IMR-90 (cell line): ENCODE measurements at regions not wholly inside any gene's neighbourhood (a gene's known extent, or its start where the extent isn't known, plus 50 kb on each side); places are given as distances from the start of the nearest gene placed in this dataset.

Source experiments
- ATAC-seq: fragments of 200-7000 bp; cut with Tn5 transposase; 2 replicates; pipeline ENCODE4 v1.9.1; 2020; ENCODE audit warnings: low read depth, mild to moderate bottlenecking, moderate library complexity
- BruUV-seq: library from RNA; stranded (reverse); fragments of 400-500 nt; replicated peaks from 2 replicates; lab custom pipeline; 2021; lab: Mats Ljungman, UMichigan
- CTCF ChIA-PET: fragments of 300-600 bp; formaldehyde crosslinking; extraction: SDS; loops from one replicate; lab custom pipeline; 2021; ENCODE audit warnings: antibody characterized with exemption; lab: Yijun Ruan, JAX
- POLR2A ChIA-PET: fragments of 300-600 bp; sonication (Branson Sonifier 250); formaldehyde crosslinking; loops from one replicate; lab custom pipeline; 2022; ENCODE audit warnings: antibody characterized with exemption; ENCODE audit not compliant: unreplicated experiment; lab: Charles Lee
- DNase-seq: peaks from one replicate; pipeline ENCODE4 v3.0.0; 2013
- H2AFZ ChIP-seq: replicated peaks from 2 replicates; pipeline ENCODE3; 2013; ENCODE audit warnings: low read length, mild to moderate bottlenecking; ENCODE audit not compliant: poor library complexity
- H2AK5ac ChIP-seq: 2 replicates; pipeline ENCODE4 v1.6.1; 2013; ENCODE audit warnings: low read depth, low read length, inconsistent platforms
- H2AK9ac ChIP-seq: replicated peaks from 2 replicates; pipeline ENCODE3; 2013; ENCODE audit warnings: mild to moderate bottlenecking, low read depth, low read length, moderate library complexity; ENCODE audit not compliant: poor library complexity
- H2BK120ac ChIP-seq: 2 replicates; pipeline ENCODE4 v1.6.1; 2013; ENCODE audit warnings: low read depth, low read length, inconsistent platforms
- H2BK15ac ChIP-seq: 3 replicates; pipeline ENCODE4 v1.6.1; 2013; ENCODE audit warnings: low read depth, low read length, inconsistent platforms
- H2BK20ac ChIP-seq: 2 replicates; pipeline ENCODE4 v1.6.1; 2013; ENCODE audit warnings: low read depth, mild to moderate bottlenecking, inconsistent platforms, low read length, moderate library complexity
- H2BK5ac ChIP-seq: 2 replicates; pipeline ENCODE4 v1.6.1; 2013; ENCODE audit warnings: mild to moderate bottlenecking, low read depth, low read length, inconsistent platforms; ENCODE audit not compliant: poor library complexity, severe bottlenecking
- H3K14ac ChIP-seq: replicated peaks from 2 replicates; pipeline ENCODE4 v1.6.1; 2013; ENCODE audit warnings: low read depth, low read length, inconsistent platforms
- H3K18ac ChIP-seq: 2 replicates; pipeline ENCODE4 v1.6.1; 2013; ENCODE audit warnings: low read depth, low read length, control low read depth
- H3K23ac ChIP-seq: 2 replicates; pipeline ENCODE4 v1.6.1; 2013; ENCODE audit warnings: low read depth, low read length, inconsistent platforms
- H3K27ac ChIP-seq: 2 replicates; pipeline ENCODE4 v1.5.1; 2013; ENCODE audit warnings: mild to moderate bottlenecking, control low read depth, low read length; ENCODE audit not compliant: insufficient read depth
- H3K27me3 ChIP-seq: 2 replicates; pipeline ENCODE4 v1.6.1; 2013; ENCODE audit warnings: low read length; ENCODE audit not compliant: control insufficient read depth, insufficient read depth
- H3K36me3 ChIP-seq: 2 replicates; pipeline ENCODE4 v1.6.1; 2013; ENCODE audit warnings: low read length, mixed read lengths; ENCODE audit not compliant: control insufficient read depth, insufficient read depth
- H3K4ac ChIP-seq: 2 replicates; pipeline ENCODE4 v1.6.1; 2013; ENCODE audit warnings: low read depth, low read length, inconsistent platforms
- H3K4me1 ChIP-seq: 2 replicates; pipeline ENCODE4 v1.6.1; 2013; ENCODE audit warnings: low read length, mixed read lengths; ENCODE audit not compliant: control insufficient read depth, insufficient read depth
- H3K4me2 ChIP-seq: 2 replicates; pipeline ENCODE4 v1.6.1; 2013; ENCODE audit warnings: low read depth, mild to moderate bottlenecking, control low read depth, low read length, moderate library complexity
- H3K4me3 ChIP-seq: 2 replicates; pipeline ENCODE4 v1.5.1; 2013; ENCODE audit warnings: low read depth, mild to moderate bottlenecking, control low read depth, low read length, moderate library complexity; ENCODE audit not compliant: insufficient read depth
- H3K56ac ChIP-seq: 2 replicates; pipeline ENCODE4 v1.6.1; 2013; ENCODE audit warnings: low read length, inconsistent platforms; ENCODE audit not compliant: insufficient read depth; ENCODE audit errors: extremely low read depth
- H3K79me1 ChIP-seq, 2 experiments: 2 replicates each; pipeline ENCODE4 v1.6.1; 2013; ENCODE audit warnings: low read length in 2 of 2, inconsistent platforms in 1 of 2, low read depth in 1 of 2
- H3K9ac ChIP-seq: 2 replicates; pipeline ENCODE4 v1.6.1; 2013; ENCODE audit warnings: low read depth, low read length, control low read depth
- H3K9me1 ChIP-seq: 2 replicates; pipeline ENCODE4 v1.6.1; 2013; ENCODE audit warnings: low read length, inconsistent platforms; ENCODE audit not compliant: insufficient read depth
- H3K9me3 ChIP-seq: 2 replicates; pipeline ENCODE4 v1.6.1; 2013; ENCODE audit warnings: low read length; ENCODE audit not compliant: control insufficient read depth, insufficient read depth
- H4K20me1 ChIP-seq: 2 replicates; pipeline ENCODE4 v1.6.1; 2013; ENCODE audit warnings: low read length, inconsistent platforms; ENCODE audit not compliant: insufficient read depth
- H4K5ac ChIP-seq: 2 replicates; pipeline ENCODE4 v1.6.1; 2013; ENCODE audit warnings: mild to moderate bottlenecking, low read depth, low read length, control low read depth
- H4K8ac ChIP-seq, 2 experiments: 2 replicates each; pipeline ENCODE4 v1.6.1; 2013; ENCODE audit warnings: low read depth in 2 of 2, low read length in 2 of 2, control low read depth in 1 of 2, inconsistent platforms in 1 of 2
- H4K91ac ChIP-seq: 2 replicates; pipeline ENCODE4 v1.6.1; 2013; ENCODE audit warnings: low read depth, low read length, inconsistent platforms; ENCODE audit not compliant: insufficient read depth
- MAFK ChIP-seq: IDR thresholded peaks from 2 replicates; pipeline ENCODE4 v1.6.1; 2012; ENCODE audit warnings: low read depth, low read length, improper control_type of control experiment
- NFE2L2 ChIP-seq: fragments of 150-350 bp; IDR thresholded peaks from 2 replicates; pipeline ENCODE4 v1.6.1; 2016; ENCODE audit warnings: low read depth, mild to moderate bottlenecking, low read length
- WGBS, 2 experiments: methylation state at CpG; one replicate each; pipeline versions ENCODE4 v1.1.5 to v1.1.7; 2013; ENCODE audit warnings: missing lambda C conversion rate in 2 of 2; ENCODE audit not compliant: insufficient read length in 1 of 2; ENCODE audit errors: extremely low coverage in 2 of 2; 5-methylcytosine and 5-hydroxymethylcytosine counted together
- dilution Hi-C: fragments of 300-500 bp; cut with HindIII; formaldehyde crosslinking; loops from one replicate; pipeline ENCODE4 v1.14.3; 2018; ENCODE audit warnings: low sequenced_read_pairs; ENCODE audit not compliant: unreplicated experiment
- in situ Hi-C: fragments of 300-500 bp; cut with MboI; formaldehyde crosslinking; loops from 3 replicates; pipeline ENCODE4 v1.14.3; 2019; ENCODE audit warnings: low sequenced_read_pairs, inconsistent platforms, mixed read lengths
- intact Hi-C: fragments of 100-400 bp; cut with micrococcal nuclease; formaldehyde crosslinking; loops from 2 replicates; pipeline ENCODE4 v1.10.0; 2022

DNA sequence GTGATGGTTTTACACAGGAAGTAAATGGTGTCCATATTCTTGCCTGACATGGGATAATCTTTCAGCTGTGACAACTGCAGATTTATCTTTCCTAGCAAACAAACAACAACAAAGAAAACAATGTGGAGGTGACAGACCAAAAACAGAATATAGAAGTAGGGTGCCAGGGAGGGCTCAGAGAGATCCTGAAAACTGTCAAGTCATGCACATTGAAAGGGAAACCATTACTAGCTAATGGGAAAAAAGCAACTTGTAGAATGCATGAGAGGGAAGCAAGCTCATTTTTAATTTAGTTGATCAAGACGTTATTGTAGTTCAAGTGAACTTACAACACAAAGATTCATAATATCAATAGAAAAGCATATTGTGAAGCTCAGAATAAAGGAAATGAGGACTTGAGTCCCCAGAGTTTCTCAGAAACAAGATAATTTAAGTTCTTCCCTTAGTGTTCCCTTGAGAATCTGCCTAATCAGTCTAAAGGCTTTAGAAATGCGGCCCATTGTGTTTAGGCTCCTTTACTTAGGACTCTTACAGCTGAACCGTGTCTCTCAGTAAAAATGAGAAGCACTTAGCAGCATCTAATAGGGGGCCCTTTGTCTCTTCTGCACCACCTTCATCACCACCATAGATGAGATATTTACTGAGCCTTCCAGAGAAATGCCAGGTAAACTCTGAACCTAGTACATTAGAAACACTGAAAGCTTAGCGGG is 115.6 kb upstream of the CADPS start:
- intact Hi-C loops (no loop called here), dilution Hi-C loops (no loop called here), in situ Hi-C loops (no loop called here)
- no peak overlapping the region for H4K8ac ChIP-seq
- H3K18ac ChIP-seq: no peak overlapping the region
- H3K4me3 ChIP-seq: no peak overlapping the region
- H3K27me3 ChIP-seq: no peaks in the 10 kb centered on the region
- no TSS peak for BruUV-seq
- CTCF ChIA-PET: no interaction called here
- H3K79me1 ChIP-seq: no peaks in the 10 kb centered on the region
- no peak overlapping the region for H2BK20ac ChIP-seq
- DNase-seq (no peak), ATAC-seq (no peak)
- H4K5ac ChIP-seq: no peak overlapping the region
- H3K9me1 ChIP-seq: no peaks in the 10 kb centered on the region
- H4K91ac ChIP-seq: no peak overlapping the region
- no peak overlapping the region for H3K14ac ChIP-seq
- no peak overlapping the region for H3K56ac ChIP-seq
- H2AK5ac ChIP-seq: no peak overlapping the region
- H3K23ac ChIP-seq: no peak overlapping the region
- H3K9me3 ChIP-seq: peaks cover 11% of the 10 kb centered on the region; the same call in 1 of the 2 replicates
- H3K27ac ChIP-seq: no peak overlapping the region
- H3K9ac ChIP-seq: no peak overlapping the region
- H2BK5ac ChIP-seq: no peak overlapping the region
- H3K4me2 ChIP-seq: no peak overlapping the region
- POLR2A ChIA-PET: no interaction called here
- no peak overlapping the region for H2BK120ac ChIP-seq
- H3K4ac ChIP-seq: no peak overlapping the region
- H2AFZ ChIP-seq: no peak overlapping the region
- H4K20me1 ChIP-seq: no peaks in the 10 kb centered on the region
- no CpG with 5 or more reads among the region's 4 CpGs for WGBS, 2 experiments
- H3K4me1 ChIP-seq: no peaks in the 10 kb centered on the region
- H3K36me3 ChIP-seq: no peaks in the 10 kb centered on the region
- no peak overlapping the region for H2AK9ac ChIP-seq
- no peak overlapping the region for H2BK15ac ChIP-seq
- TF ChIP-seq MAFK (no peak), NFE2L2 (peak; percentile 56)
